IMR-90 (cell line): ENCODE measurements at regions not wholly inside any gene's neighbourhood (a gene's known extent, or its start where the extent isn't known, plus 50 kb on each side); places are given as distances from the start of the nearest gene placed in this dataset.
A peak's percentile ranks its signal among the peaks of the same experiment; 100 is the strongest.

ENCODE experiments used
- ATAC-seq: fragments of 200-7000 bp; cut with Tn5 transposase; 2 replicates; pipeline ENCODE4 v1.9.1; 2020; ENCODE audit warnings: low read depth, mild to moderate bottlenecking, moderate library complexity
- BruUV-seq: library from RNA; stranded (reverse); fragments of 400-500 nt; replicated peaks from 2 replicates; lab custom pipeline; 2021; lab: Mats Ljungman, UMichigan
- CTCF ChIA-PET: fragments of 300-600 bp; formaldehyde crosslinking; extraction: SDS; loops from one replicate; lab custom pipeline; 2021; ENCODE audit warnings: antibody characterized with exemption; lab: Yijun Ruan, JAX
- POLR2A ChIA-PET: fragments of 300-600 bp; sonication (Branson Sonifier 250); formaldehyde crosslinking; loops from one replicate; lab custom pipeline; 2022; ENCODE audit warnings: antibody characterized with exemption; ENCODE audit not compliant: unreplicated experiment; lab: Charles Lee
- DNase-seq: peaks from one replicate; pipeline ENCODE4 v3.0.0; 2013
- H2AFZ ChIP-seq: replicated peaks from 2 replicates; pipeline ENCODE3; 2013; ENCODE audit warnings: low read length, mild to moderate bottlenecking; ENCODE audit not compliant: poor library complexity
- H2AK5ac ChIP-seq: 2 replicates; pipeline ENCODE4 v1.6.1; 2013; ENCODE audit warnings: low read depth, low read length, inconsistent platforms
- H2AK9ac ChIP-seq: replicated peaks from 2 replicates; pipeline ENCODE3; 2013; ENCODE audit warnings: mild to moderate bottlenecking, low read depth, low read length, moderate library complexity; ENCODE audit not compliant: poor library complexity
- H2BK120ac ChIP-seq: 2 replicates; pipeline ENCODE4 v1.6.1; 2013; ENCODE audit warnings: low read depth, low read length, inconsistent platforms
- H2BK15ac ChIP-seq: 3 replicates; pipeline ENCODE4 v1.6.1; 2013; ENCODE audit warnings: low read depth, low read length, inconsistent platforms
- H2BK20ac ChIP-seq: 2 replicates; pipeline ENCODE4 v1.6.1; 2013; ENCODE audit warnings: low read depth, mild to moderate bottlenecking, inconsistent platforms, low read length, moderate library complexity
- H2BK5ac ChIP-seq: 2 replicates; pipeline ENCODE4 v1.6.1; 2013; ENCODE audit warnings: mild to moderate bottlenecking, low read depth, low read length, inconsistent platforms; ENCODE audit not compliant: poor library complexity, severe bottlenecking
- H3K14ac ChIP-seq: replicated peaks from 2 replicates; pipeline ENCODE4 v1.6.1; 2013; ENCODE audit warnings: low read depth, low read length, inconsistent platforms
- H3K18ac ChIP-seq: 2 replicates; pipeline ENCODE4 v1.6.1; 2013; ENCODE audit warnings: low read depth, low read length, control low read depth
- H3K23ac ChIP-seq: 2 replicates; pipeline ENCODE4 v1.6.1; 2013; ENCODE audit warnings: low read depth, low read length, inconsistent platforms
- H3K27ac ChIP-seq: 2 replicates; pipeline ENCODE4 v1.5.1; 2013; ENCODE audit warnings: mild to moderate bottlenecking, control low read depth, low read length; ENCODE audit not compliant: insufficient read depth
- H3K27me3 ChIP-seq: 2 replicates; pipeline ENCODE4 v1.6.1; 2013; ENCODE audit warnings: low read length; ENCODE audit not compliant: control insufficient read depth, insufficient read depth
- H3K36me3 ChIP-seq: 2 replicates; pipeline ENCODE4 v1.6.1; 2013; ENCODE audit warnings: low read length, mixed read lengths; ENCODE audit not compliant: control insufficient read depth, insufficient read depth
- H3K4ac ChIP-seq: 2 replicates; pipeline ENCODE4 v1.6.1; 2013; ENCODE audit warnings: low read depth, low read length, inconsistent platforms
- H3K4me1 ChIP-seq: 2 replicates; pipeline ENCODE4 v1.6.1; 2013; ENCODE audit warnings: low read length, mixed read lengths; ENCODE audit not compliant: control insufficient read depth, insufficient read depth
- H3K4me2 ChIP-seq: 2 replicates; pipeline ENCODE4 v1.6.1; 2013; ENCODE audit warnings: low read depth, mild to moderate bottlenecking, control low read depth, low read length, moderate library complexity
- H3K4me3 ChIP-seq: 2 replicates; pipeline ENCODE4 v1.5.1; 2013; ENCODE audit warnings: low read depth, mild to moderate bottlenecking, control low read depth, low read length, moderate library complexity; ENCODE audit not compliant: insufficient read depth
- H3K56ac ChIP-seq: 2 replicates; pipeline ENCODE4 v1.6.1; 2013; ENCODE audit warnings: low read length, inconsistent platforms; ENCODE audit not compliant: insufficient read depth; ENCODE audit errors: extremely low read depth
- H3K79me1 ChIP-seq, 2 experiments: 2 replicates each; pipeline ENCODE4 v1.6.1; 2013; ENCODE audit warnings: low read length in 2 of 2, inconsistent platforms in 1 of 2, low read depth in 1 of 2
- H3K9ac ChIP-seq: 2 replicates; pipeline ENCODE4 v1.6.1; 2013; ENCODE audit warnings: low read depth, low read length, control low read depth
- H3K9me1 ChIP-seq: 2 replicates; pipeline ENCODE4 v1.6.1; 2013; ENCODE audit warnings: low read length, inconsistent platforms; ENCODE audit not compliant: insufficient read depth
- H3K9me3 ChIP-seq: 2 replicates; pipeline ENCODE4 v1.6.1; 2013; ENCODE audit warnings: low read length; ENCODE audit not compliant: control insufficient read depth, insufficient read depth
- H4K20me1 ChIP-seq: 2 replicates; pipeline ENCODE4 v1.6.1; 2013; ENCODE audit warnings: low read length, inconsistent platforms; ENCODE audit not compliant: insufficient read depth
- H4K5ac ChIP-seq: 2 replicates; pipeline ENCODE4 v1.6.1; 2013; ENCODE audit warnings: mild to moderate bottlenecking, low read depth, low read length, control low read depth
- H4K8ac ChIP-seq, 2 experiments: 2 replicates each; pipeline ENCODE4 v1.6.1; 2013; ENCODE audit warnings: low read depth in 2 of 2, low read length in 2 of 2, control low read depth in 1 of 2, inconsistent platforms in 1 of 2
- H4K91ac ChIP-seq: 2 replicates; pipeline ENCODE4 v1.6.1; 2013; ENCODE audit warnings: low read depth, low read length, inconsistent platforms; ENCODE audit not compliant: insufficient read depth
- FOS ChIP-seq: fragments of 150-350 bp; IDR thresholded peaks from 2 replicates; pipeline ENCODE4 v1.6.1; 2016; ENCODE audit warnings: low read depth, low read length
- MAFK ChIP-seq: IDR thresholded peaks from 2 replicates; pipeline ENCODE4 v1.6.1; 2012; ENCODE audit warnings: low read depth, low read length, improper control_type of control experiment
- MXI1 ChIP-seq: IDR thresholded peaks from 2 replicates; pipeline ENCODE4 v1.6.1; 2012; ENCODE audit warnings: low read depth, mild to moderate bottlenecking, low read length, moderate library complexity, borderline replicate concordance
- NFE2L2 ChIP-seq: fragments of 150-350 bp; IDR thresholded peaks from 2 replicates; pipeline ENCODE4 v1.6.1; 2016; ENCODE audit warnings: low read depth, mild to moderate bottlenecking, low read length
- POLR2A ChIP-seq: IDR thresholded peaks from 2 replicates; pipeline ENCODE4 v1.6.1; 2012; ENCODE audit warnings: mild to moderate bottlenecking, low read depth, low read length
- RAD21 ChIP-seq: IDR thresholded peaks from 2 replicates; pipeline ENCODE4 v1.6.1; 2012; ENCODE audit warnings: low read length, improper control_type of control experiment
- RFX5 ChIP-seq: IDR thresholded peaks from 2 replicates; pipeline ENCODE4 v1.8.0; 2012; ENCODE audit warnings: low read depth, mild to moderate bottlenecking, low read length, moderate library complexity
- SMC3 ChIP-seq: fragments of 150-350 bp; IDR thresholded peaks from 2 replicates; pipeline ENCODE4 v1.6.1; 2016; ENCODE audit warnings: low read depth, mild to moderate bottlenecking, antibody characterized with exemption, low read length, moderate library complexity
- WGBS, 2 experiments: methylation state at CpG; one replicate each; pipeline versions ENCODE4 v1.1.5 to v1.1.7; 2013; ENCODE audit warnings: missing lambda C conversion rate in 2 of 2; ENCODE audit not compliant: insufficient read length in 1 of 2; ENCODE audit errors: extremely low coverage in 2 of 2; 5-methylcytosine and 5-hydroxymethylcytosine counted together
- dilution Hi-C: fragments of 300-500 bp; cut with HindIII; formaldehyde crosslinking; loops from one replicate; pipeline ENCODE4 v1.14.3; 2018; ENCODE audit warnings: low sequenced_read_pairs; ENCODE audit not compliant: unreplicated experiment
- in situ Hi-C: fragments of 300-500 bp; cut with MboI; formaldehyde crosslinking; loops from 3 replicates; pipeline ENCODE4 v1.14.3; 2019; ENCODE audit warnings: low sequenced_read_pairs, inconsistent platforms, mixed read lengths
- intact Hi-C: fragments of 100-400 bp; cut with micrococcal nuclease; formaldehyde crosslinking; loops from 2 replicates; pipeline ENCODE4 v1.10.0; 2022
- TF ChIP-seq, protein P1 (sequence below): fragments of 150-350 bp; IDR thresholded peaks from 2 replicates; pipeline ENCODE4 v1.6.1; 2017; ENCODE audit warnings: mild to moderate bottlenecking, antibody characterized with exemption, low read length, low read depth
- TF ChIP-seq, protein P2 (sequence below): conservative IDR thresholded peaks from 2 replicates; pipeline ENCODE4 v1.5.1; 2012; ENCODE audit warnings: mild to moderate bottlenecking, low read depth, low read length, improper control_type of control experiment

DNA sequence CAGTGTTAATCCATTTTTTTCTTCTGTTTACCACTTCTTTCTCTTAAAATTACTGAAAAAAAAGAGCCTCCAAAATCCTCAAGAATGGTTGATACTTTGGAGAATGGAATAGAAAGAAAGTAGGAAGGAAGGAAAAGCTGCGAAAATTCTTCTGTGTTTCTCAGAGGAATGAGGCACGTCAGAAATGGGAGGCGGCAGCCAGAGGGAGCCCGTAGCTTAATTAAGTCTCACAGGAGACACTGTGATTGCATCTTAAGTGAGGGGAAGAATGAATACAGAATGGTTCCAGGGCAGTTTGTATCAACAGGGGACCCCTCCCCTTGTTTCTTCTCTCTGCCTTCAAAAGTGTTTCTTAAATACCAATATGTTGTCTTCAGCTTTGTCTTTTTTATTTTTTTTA, 1099.5 kb downstream of the PLA2G4A start:
- peak; percentile 57 for ATAC-seq
- intact Hi-C loops = loop anchor here (2.0 to 10.0 kb wide), 5 partner anchors 201 to 876 kb away; no protein-coding TSS in a partner anchor

More for the DNA sequence above, 1099.5 kb downstream of the PLA2G4A start:
- H2AFZ ChIP-seq = no peak overlapping the region
- H3K56ac ChIP-seq = no peak overlapping the region
- no peak overlapping the region for H3K14ac ChIP-seq
- in situ Hi-C loops (no loop called here), dilution Hi-C loops (no loop called here)
- no peaks in the 10 kb centered on the region for H3K79me1 ChIP-seq
- CTCF ChIA-PET = interaction anchor here (0.6 to 1.0 kb wide), 2 partner anchors 53 to 1034 kb away, joined by 3 to 4 read pairs; no protein-coding TSS in a partner anchor
- H3K27me3 ChIP-seq = no peaks in the 10 kb centered on the region
- H2AK9ac ChIP-seq = no peak overlapping the region
- no TSS peak for BruUV-seq
- DNase-seq = peak; percentile 36
- no peaks in the 10 kb centered on the region for H3K4me1 ChIP-seq
- no peak overlapping the region for H3K27ac ChIP-seq
- TF ChIP-seq RFX5 (no peak), SMC3 (peak; percentile 48), MXI1 (no peak), RAD21 (peak; percentile 71), FOS (no peak), POLR2A (no peak), MAFK (no peak), NFE2L2 (no peak)
- TF ChIP-seq, protein P1, sequence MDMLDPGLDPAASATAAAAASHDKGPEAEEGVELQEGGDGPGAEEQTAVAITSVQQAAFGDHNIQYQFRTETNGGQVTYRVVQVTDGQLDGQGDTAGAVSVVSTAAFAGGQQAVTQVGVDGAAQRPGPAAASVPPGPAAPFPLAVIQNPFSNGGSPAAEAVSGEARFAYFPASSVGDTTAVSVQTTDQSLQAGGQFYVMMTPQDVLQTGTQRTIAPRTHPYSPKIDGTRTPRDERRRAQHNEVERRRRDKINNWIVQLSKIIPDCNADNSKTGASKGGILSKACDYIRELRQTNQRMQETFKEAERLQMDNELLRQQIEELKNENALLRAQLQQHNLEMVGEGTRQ = no peak
- TF ChIP-seq, protein P2, sequence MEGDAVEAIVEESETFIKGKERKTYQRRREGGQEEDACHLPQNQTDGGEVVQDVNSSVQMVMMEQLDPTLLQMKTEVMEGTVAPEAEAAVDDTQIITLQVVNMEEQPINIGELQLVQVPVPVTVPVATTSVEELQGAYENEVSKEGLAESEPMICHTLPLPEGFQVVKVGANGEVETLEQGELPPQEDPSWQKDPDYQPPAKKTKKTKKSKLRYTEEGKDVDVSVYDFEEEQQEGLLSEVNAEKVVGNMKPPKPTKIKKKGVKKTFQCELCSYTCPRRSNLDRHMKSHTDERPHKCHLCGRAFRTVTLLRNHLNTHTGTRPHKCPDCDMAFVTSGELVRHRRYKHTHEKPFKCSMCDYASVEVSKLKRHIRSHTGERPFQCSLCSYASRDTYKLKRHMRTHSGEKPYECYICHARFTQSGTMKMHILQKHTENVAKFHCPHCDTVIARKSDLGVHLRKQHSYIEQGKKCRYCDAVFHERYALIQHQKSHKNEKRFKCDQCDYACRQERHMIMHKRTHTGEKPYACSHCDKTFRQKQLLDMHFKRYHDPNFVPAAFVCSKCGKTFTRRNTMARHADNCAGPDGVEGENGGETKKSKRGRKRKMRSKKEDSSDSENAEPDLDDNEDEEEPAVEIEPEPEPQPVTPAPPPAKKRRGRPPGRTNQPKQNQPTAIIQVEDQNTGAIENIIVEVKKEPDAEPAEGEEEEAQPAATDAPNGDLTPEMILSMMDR = peak; percentile 64
- no peak overlapping the region for H2BK20ac ChIP-seq
- no peak overlapping the region for H2AK5ac ChIP-seq
- H3K4ac ChIP-seq = no peak overlapping the region
- no peak overlapping the region for H3K9ac ChIP-seq
- no peaks in the 10 kb centered on the region for H3K9me3 ChIP-seq
- no peak overlapping the region for H4K8ac ChIP-seq
- H3K36me3 ChIP-seq = no peaks in the 10 kb centered on the region
- H3K23ac ChIP-seq = no peak overlapping the region
- H3K9me1 ChIP-seq = peaks cover 2% of the 10 kb centered on the region; the same call in 1 of the 2 replicates
- 0 out of 2 replicates have a peak overlapping the region, but pooled peaks have one; percentile 30 for H2BK120ac ChIP-seq
- POLR2A ChIA-PET = no interaction called here
- no peak overlapping the region for H3K4me2 ChIP-seq
- no peak overlapping the region for H4K5ac ChIP-seq
- no peak overlapping the region for H2BK15ac ChIP-seq
- H3K4me3 ChIP-seq = no peak overlapping the region
- 63% methylated on average over 3 of the region's 4 CpGs; no CpG with 5 or more reads in 1 of the 2 experiments for WGBS, 2 experiments
- no peak overlapping the region for H2BK5ac ChIP-seq
- no peak overlapping the region for H3K18ac ChIP-seq
- H4K20me1 ChIP-seq = no peaks in the 10 kb centered on the region
- no peak overlapping the region for H4K91ac ChIP-seq
